CMK (cell line): ENCODE measurements at regions not wholly inside any gene's neighbourhood (a gene's known extent, or its start where the extent isn't known, plus 50 kb on each side); places are given as distances from the start of the nearest gene placed in this dataset.
"Not testable (repeated sequence)": the region's sequence is repeated elsewhere in the genome, so short reads cannot be mapped to it uniquely, and the experiment has no call there.

Experiments used
- DNase-seq: peaks from one replicate; pipeline ENCODE4 v3.0.0-alpha.2; 2010; ENCODE audit warnings: low read depth

DNA sequence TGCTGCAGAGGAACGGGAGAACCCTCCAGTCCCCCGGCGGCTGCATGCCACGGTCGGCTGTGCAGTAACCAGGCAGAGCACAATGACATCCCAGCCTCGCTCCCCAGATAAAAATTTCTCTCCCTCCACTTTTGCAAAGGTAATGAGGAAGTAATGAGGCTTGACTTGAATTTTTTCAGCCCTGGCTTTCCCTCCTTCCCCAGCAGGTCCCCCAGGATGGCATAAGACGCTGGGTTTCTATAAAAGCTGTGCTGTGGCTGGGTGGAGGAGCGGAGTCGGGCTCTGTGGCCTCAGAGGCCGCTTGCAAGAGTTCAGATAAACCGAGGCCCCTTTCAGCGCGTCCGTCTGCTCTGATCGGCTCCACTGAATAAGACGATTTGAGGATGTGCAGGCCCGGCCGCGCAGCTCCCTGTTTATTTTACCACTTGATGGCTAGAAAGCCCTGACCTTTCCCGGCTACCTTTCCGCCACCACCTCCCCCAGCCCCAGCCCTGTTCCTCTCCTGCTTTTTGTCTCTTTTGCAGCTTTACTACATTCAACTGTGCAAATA lies 351.9 kb upstream of the IRX2 start:
- no peak for DNase-seq

DNA sequence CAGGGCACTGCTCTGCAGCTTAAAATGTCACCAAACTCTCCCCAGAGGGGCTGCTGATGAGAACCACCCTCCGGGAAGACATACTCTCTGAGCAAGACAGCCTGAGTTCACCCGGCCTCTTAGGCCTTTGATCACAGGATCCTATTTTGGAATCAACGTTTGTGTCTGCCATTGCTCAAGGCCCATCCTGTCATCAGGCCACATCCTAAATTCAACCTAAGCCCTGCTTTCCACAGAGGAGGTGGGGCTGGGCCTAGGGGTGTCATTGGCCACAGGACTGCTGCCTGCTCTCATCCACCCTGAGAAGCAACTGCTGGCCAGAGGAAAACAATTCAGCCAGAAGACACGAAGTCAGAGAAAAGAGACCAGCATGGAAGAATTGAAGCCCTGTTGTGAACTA lies 351.1 kb upstream of the IRX2 start:
- no peak for DNase-seq

DNA sequence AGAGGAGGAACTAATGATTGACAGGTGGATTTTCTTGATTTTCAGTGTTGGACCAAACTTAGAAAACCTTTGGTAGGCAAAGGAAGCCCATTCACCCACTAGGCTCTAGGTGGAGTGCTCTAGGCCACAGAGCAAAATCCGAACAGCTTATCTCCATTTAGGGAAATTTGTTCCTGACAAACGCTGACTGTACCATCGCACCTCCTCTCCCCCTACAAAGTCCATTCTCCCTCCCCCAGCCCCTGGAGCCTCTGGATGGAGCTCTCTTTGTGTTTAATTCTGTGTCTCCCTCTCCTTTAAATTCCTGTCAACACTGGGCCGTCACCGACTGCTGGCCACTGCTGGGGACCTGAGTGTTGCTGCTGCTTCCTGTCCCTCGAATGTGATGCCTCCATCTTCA lies 350.1 kb upstream of the IRX2 start:
- no peak for DNase-seq

DNA sequence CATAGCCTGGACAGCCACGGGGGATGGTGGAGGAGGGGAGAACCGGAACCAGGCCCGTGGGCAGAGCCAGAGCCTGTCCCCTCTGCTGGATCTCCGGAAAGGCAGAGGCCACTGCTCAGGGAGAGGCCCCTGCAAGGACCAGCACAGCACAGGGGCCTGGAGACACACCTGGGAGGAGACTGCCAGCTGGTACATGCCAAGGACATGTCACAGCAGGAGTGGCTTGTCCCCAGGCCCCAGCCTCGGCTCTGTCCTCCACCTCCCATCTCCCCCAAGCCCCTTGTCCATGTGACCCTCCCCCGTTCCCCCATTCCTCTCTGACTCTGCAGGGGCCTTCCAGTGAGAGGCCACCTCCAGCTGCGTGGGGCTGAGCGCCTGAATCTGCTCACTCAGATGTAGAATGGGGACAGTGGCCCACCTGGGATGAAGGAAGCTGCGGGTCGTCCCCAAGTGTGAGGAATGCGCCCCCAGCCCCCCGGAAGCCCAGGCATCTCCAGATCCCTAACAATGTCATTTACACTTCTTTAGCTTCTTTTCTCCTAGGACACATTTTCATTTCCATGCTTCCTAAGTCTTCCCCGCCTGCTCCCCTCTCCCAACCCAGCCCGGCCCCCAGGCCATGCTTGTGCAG lies 349.6 kb upstream of the IRX2 start:
- no peak for DNase-seq

DNA sequence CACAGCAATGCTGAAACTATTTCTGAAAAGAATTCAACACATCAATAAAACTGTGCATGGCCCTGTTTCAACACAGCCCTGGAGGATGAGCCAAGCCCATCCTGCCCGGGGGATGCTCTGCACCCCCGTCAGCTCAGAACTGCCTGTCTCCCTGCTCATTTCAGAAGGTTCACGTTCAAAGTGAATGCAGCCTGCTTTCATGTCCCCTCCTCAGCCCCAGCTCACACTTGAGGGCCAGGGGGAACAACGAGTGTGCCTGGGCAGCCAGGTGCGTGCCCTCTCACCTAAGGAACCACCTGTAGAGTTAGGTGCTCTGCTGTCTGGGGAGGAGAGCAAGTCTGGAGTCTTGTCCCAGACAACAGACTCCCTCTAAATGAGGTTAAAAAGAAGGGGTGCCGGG lies 348.5 kb upstream of the IRX2 start:
- no peak for DNase-seq

DNA sequence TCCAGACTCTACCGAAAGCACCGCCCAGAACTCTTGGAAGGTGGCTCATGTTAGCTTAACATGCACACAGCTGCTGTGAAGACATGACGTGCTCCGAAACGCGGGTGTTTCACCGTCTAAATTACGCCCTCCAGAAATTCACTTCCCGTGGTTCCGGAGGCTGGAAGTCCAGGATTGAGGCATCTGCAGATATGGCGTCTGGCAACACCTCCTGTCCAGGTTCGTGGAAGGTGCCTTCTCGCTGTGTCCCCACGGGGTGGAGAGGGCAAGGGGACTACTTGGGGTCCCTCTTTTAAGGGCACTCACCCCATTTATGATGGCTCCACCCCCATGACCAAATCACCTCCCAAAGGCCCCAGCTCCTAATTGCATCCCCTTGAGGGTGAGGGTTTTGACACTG lies 348.0 kb upstream of the IRX2 start:
- no peak for DNase-seq

DNA sequence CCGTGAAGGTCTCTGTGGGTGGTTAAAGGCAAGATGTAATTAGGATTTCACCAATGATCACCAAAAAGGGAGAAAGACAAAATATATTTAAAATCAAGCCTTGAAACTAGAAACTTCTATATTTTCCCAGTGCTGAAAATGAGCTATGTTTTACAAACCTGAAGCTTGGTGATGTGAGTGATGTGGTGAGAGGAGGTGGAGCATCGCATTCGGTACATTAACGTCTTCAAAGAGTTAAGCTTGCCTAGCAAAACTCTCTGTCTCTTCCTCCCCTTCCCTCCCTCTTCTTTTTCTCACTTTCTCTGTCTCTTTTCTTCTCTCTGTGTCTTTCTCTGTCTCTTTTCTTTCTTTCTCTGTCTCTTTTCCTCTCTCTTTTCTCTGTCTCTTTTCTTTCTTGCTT lies 347.3 kb upstream of the IRX2 start:
- DNase-seq: no peak

DNA sequence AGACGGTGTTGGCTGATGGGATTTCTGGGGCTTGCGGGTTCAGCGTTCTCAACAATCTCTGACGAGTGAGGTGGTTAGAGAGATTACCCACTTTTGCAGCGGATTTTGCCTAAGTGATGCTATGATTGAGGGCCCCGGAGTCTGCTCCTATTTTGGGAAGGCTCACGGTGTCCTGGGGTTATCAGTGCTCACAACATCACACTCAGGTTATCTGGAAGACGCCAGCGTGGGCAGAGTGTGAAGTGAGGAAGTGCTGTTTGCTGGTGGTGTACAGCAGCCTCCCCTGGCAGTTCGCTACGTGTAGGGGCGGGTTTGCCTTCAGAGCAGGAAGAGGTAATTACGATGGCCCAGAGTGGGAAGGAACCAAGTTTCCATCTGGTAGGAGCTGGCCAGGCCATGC lies 341.2 kb upstream of the IRX2 start:
- no peak for DNase-seq

DNA sequence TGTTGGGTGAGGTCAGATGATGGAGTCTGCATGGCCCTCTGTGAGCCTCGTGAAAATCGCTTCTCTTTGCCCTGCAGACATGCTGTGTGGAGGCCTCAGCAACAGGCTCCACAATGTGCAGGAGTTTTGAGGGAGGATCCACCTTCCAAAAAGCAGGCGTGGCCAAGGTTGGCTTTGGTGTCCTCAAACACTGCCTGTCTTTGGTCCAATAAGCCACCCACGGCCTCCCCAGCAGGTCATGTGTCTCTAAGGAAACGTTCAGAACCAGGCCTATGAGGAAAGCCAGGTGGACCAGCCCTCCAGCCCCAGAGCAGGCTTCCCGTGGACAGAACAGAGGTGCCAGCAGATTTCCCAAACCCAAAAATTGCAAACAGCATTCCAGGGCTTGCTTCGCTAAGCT lies 340.7 kb upstream of the IRX2 start:
- no peak for DNase-seq

DNA sequence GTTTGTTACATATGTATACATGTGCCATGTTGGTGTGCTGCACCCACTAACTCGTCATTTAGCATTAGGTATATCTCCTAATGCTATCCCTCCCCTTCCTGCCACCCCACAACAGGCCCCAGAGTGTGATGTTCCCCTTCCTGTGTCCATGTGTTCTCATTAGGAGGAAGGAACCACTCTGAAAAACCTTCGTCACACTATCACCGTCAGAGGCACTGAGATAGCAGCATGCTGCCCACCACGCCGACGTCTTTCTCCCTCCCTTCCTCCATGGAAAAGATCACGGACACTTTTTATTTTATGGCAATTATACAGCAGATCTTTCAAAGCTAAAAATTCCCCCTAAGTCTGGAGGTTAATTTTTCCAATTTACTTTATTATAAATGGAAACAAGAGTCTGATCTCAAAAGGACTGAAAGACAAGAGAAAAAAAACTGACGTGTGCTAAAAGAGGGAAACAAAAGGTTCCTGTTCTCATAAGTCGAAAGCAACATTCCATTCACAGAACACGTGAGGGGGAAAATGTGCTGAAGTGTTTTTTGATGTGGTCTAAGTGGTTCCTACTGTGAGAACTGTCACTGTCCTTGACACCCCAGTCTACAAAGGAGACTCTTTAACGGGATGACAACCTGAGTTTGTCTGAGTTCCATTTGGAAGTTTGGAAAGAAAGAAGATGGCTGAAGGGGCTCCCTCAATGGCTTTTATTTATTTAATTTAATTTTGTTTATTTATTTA lies 339.7 kb upstream of the IRX2 start:
- no peak for DNase-seq

DNA sequence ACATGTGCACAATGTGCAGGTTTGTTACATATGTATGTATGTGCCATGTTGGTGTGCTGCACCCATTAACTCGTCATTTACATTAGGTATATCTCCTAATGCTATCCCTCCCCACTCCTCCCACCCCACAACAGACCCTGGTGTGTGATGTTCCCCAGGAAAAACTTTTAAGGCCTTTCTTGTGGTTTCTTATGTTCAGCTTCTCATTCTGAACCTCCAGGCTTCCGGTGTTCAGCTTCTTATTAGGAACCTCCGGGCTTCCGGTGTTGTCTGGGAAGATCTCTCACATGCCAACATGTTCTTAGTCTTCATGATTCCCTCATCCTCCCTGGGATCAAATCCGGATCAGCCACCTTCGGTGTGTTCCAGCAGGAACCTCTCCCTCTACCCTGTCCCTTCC lies 338.8 kb upstream of the IRX2 start:
- not testable (repeated sequence) for DNase-seq

DNA sequence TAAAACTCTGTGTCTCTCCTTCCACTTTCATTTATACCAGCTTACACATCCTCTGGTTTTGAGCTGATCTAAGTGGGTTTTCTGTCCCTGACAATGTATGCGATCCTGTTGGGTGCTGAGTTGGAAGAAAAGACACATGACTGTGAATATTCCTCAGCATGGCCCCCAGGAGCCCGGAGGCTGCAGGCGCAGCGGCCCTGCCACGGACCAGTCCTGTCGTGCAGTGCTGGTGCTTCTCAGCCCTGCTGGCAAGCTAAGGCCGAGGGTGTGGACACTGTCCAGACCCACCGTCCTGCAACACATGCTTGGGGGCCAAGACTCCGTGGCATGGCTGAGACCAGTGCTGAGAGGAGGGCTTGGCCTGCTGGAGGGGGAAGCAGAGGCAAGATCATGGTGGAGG lies 328.9 kb upstream of the IRX2 start:
- no peak for DNase-seq

DNA sequence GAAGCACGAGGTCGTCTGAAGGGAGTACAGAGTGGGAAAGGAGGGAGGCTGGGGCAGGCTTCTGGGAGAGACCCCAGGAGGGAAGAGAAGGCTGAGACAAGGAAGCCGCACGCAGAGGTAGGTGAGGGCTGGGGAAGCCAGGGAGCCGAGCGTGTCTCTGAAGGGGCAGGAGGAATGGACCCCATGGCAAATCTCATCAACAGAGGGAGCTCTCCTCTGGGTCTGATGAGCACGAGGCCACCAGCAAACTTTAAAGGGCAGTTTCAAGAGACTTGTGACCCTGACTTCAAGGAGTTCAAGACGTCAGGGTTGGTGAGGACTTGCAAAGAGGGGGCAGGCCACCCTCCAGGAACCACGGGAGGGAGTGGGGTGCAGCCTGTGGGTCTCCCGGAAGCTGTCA lies 326.2 kb upstream of the IRX2 start:
- no peak for DNase-seq

DNA sequence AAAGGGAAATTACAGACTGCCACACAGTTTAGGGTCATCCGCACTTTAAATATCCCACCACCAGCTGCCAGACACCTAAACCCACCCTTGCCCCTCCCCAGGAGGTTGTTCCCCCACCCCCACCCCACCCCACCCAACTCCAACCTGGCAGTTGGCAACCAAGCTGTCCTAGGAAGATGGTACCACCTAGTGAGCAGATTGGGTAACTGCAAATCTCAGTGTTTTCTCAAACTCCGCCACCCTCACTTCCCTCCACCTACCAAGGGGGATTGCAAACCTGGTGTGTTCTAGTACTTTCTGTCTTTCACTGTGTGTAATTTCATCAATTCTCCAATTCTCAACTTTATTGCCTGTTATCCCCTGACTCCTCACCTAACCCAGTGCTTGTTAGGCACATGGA lies 323.8 kb upstream of the IRX2 start:
- no peak for DNase-seq

DNA sequence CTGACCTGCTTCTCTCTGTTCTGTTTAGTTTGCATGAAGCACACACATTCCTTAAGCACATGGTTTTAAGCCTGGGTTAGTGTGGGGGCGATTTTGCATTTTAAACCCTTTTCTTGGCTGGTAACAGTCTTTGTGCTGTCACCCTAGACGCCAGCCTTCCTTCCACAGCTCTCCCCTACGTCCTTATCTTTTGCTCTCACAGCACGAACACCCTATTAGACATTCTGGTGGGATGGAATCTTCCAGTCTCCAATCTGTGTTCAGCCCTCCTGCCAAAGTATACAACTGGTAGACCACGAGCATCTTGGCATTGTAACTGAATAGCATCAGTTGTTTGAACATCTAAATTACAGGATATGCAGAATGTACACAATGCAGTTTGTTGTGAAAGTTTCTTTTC lies 316.9 kb upstream of the IRX2 start:
- DNase-seq: no peak

DNA sequence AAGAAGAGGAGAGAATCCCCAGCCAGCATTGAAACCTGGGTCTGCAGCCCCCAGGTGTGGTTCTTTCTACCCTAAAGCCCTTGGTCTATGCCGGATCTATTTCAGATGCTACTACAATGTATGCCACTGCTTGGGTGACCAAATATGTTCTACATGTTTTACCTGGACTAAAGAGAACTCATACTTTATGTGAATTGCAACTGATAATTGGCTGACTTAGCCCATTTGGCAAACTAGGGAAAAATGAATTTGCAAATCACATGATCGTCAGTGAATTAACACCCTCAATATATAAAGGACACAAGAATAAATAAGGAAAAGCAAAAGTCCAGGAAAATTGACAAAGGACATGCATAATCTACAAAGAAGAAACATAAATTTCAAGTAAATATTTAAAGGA lies 308.8 kb upstream of the IRX2 start:
- DNase-seq: no peak

DNA sequence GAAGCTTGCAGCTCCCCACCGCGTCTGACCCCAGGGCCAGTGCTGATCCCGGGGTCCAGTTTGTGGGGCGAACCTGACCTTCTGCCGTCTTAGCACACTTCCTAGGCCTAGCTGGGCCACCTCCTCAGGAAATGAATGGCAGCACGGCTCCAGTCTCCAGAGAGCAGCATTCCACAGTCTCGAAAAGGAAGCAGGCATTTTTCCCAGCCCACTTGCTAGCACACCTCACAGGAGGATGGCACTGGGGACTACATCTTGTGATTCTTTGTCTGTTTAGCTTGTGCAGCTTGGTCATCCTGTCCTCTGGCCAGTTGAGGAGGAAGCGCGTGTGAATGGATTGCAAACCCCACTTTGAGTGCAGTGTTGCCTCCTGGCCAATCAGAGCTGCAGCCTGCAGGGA lies 308.0 kb upstream of the IRX2 start:
- no peak for DNase-seq

DNA sequence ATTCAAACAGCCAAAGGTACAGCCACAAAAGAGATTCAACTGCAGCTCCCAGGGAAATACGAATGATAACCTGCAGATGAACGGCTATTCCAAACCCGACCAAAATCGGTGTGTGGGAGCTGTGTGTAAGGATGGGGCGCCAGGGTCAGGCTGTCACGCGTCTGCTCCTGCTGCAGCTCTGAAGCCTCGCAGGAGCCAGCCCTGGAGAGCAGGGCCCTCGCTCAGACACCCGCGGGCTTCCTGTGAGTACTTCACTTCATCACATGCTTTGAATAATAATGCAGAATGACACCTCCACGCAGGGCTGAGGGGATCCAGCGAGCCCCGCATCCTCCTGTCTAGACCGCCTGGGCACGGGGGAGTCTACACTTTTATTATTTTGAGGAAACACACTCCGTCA lies 307.5 kb upstream of the IRX2 start:
- DNase-seq: no peak

DNA sequence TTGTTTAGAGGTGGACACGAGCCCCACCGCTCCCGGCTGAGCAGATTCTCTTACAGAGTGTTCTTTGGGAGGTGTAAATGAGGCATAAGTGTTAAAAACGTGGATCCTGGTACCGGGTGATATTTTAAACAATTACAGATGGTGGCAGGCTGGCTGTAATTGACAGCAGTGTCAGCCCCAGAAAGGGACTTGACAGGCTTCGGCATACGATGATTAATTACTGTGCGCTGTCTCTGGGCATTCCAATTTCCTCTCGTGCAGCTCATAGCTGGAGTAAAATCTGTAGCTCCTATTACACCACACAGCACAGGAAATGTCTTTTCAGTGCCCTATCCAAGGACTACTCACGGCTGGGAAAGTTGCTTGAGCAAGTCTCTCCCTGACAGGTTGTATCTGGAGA lies 305.4 kb upstream of the IRX2 start:
- no peak for DNase-seq

DNA sequence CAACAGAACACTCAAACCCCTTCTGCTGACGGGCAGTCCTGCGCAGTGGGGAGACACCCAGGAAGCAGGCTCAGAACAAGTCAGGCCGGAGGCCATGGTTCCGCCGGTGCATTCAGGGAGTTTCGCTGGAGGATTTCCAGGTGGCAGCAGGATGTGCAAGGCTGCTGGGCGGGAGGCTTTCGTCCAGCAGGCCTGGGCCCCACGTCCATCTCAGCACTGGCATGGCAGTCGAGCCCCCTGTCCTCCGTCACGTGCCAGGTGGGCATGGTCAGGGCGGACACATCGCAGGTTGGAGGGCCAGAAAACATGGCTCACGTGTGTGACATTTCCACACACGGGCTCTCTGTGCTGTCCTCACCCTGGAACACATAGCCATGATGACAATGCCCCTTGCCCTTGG lies 299.9 kb upstream of the IRX2 start:
- no peak for DNase-seq

DNA sequence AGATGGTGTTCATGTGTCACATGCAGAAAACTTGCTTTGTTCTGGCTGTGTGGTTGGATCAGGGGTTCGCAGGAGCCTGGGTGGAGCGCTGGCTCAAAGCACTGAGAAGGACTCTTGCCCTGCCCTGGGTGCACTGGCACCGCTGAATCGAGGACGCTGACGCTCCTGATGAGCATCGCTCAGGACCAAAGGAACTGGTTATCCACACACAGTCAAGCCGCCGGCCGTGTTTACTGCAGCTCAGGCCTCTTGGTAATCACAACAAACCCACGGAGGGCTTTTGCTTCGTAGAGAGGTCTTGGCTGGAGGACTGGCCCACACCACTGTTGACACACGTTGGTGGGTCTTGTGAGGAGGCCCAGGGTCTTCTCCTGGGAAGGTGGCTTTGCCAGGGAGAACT lies 299.4 kb upstream of the IRX2 start:
- DNase-seq: no peak

DNA sequence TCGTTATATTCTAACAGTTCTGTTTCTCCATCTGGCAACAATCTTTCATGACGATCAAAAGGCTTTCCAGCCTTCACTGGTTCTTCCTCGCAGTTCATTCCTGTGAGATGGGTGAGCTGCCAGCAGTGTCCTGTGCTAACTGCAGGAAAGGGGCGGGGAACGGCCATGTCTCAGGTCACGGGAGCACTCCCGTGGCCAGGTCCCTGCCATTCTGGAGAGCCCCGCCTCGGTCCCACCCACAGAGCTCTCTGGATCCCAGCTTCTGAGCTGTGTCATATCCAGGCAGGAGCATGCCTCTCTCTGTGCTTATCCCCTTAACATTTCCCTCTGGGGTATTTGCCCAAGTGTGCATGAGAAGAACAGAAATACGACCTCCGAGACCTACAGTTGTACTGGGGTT lies 297.8 kb upstream of the IRX2 start:
- DNase-seq: no peak

DNA sequence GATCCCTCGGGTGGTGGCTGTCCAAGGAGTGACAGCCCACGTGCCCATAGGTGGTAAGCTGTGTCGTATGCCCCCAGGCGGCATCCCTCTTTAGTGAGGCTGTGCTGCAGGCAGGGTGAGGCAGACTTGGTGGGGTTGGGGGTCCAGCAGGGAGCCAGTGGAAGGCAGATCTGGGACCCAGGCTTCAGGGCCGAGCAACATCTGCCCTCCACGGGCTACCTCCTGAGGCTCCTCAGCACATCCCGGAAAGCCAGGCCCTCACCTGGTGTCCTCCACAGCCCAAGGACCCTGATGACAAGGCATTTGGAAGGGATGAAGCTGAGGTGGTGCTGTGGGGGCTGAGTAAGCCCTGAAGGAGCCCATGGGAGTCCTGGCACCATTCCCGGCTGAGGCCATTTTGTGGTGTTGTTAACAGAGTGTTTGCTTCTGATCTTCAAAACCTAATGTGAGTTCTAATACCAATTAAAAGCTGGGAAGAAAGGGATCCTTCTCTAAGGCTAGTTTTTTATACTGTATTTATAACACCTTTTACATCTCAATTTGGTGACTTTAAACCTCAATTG lies 295.8 kb upstream of the IRX2 start:
- no peak for DNase-seq

DNA sequence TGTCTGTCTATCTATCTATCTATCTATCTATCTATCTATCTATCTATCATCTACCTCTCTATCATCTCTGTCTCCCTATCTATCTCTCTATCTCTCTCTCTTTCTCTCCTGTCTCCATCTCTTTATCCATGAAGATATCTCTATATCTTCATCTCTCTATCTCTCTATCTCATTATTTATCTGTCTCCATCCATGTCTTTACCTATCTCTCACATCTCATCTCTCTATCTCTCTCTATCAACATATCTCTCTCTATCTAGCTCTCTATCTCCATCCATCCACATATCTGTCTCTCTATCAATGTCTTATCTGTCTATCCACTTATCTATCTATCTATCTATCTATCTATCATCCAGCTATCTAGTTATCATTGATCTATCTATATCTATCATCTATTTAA lies 292.1 kb upstream of the IRX2 start:
- DNase-seq: no peak
